ENCODE measurements at regions not wholly inside any gene's neighbourhood (a gene's known extent, or its start where the extent isn't known, plus 50 kb on each side); places are given as distances from the start of the nearest gene placed in this dataset.
A peak's percentile ranks its signal among the peaks of the same experiment; 100 is the strongest.

DNA sequence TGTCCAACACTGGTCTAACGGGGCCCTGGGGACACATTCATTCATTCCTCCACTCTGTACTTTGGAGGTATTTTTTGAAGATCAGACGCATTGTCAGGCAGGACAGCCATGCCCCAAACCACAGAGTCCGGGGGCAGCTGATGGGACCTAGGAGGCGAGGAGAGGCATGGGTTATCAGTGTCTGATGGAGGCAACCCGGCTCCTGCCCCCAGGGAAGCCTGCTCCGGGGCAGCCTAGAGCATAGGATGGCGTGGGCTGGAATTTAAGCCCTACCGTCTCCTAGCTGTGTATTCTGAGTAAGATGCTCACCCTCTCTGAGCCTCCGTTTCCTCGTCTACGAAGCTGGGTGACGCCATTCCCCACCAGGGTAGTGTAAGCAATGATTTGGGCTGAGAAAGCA is 55.4 kb upstream of the ELN start:
- ChIA-PET POLR2A (no interaction called here), CTCF (no interaction called here)
- no peaks in the 10 kb centered on the region for H3K9me3 Mint-ChIP-seq
- no peaks in the 10 kb centered on the region for H3K36me3 Mint-ChIP-seq (ENCODE audit: low read depth)
- no peak overlapping the region for H3K4me3 Mint-ChIP-seq
- peaks cover 4% of the 10 kb centered on the region for H3K27me3 Mint-ChIP-seq
- ATAC-seq (ENCODE audit: poor library complexity) (no peak), DNase-seq (peak in 1 of 14 experiments; percentile 5)
- H3K27me3 ChIP-seq (ENCODE audit: control insufficient read depth in 1 of 2, insufficient read depth in 2 of 2, low read length in 2 of 2) = no peaks in the 10 kb centered on the region
- peaks cover 0 to 10% of the 10 kb centered on the region in 2 experiments for H3K9me3 ChIP-seq (ENCODE audit: control insufficient read depth in 1 of 2, insufficient read depth in 1 of 2, low read length in 2 of 2)
- H3K4me1 ChIP-seq (ENCODE audit: insufficient read depth, low read length) = no peaks in the 10 kb centered on the region
- no peaks in the 10 kb centered on the region for H3K4me1 Mint-ChIP-seq (ENCODE audit: low read depth)
- intact Hi-C loops (cut with DNase I, micrococcal nuclease) = no loop called here
- TF ChIP-seq CTCF (IDR thresholded peaks at IDR 0.05) = no peak
- no peak overlapping the region for H3K27ac ChIP-seq (ENCODE audit: low read depth in 1 of 2, low read length in 2 of 2)
- H3K4me3 ChIP-seq (ENCODE audit: low read length) = no peak overlapping the region
- H3K36me3 ChIP-seq (ENCODE audit: insufficient read depth, low read length) = no peaks in the 10 kb centered on the region
- H3K27ac Mint-ChIP-seq = no peak overlapping the region

GRCh38 chr7:73973091-73973490 is 54.9 kb upstream of the ELN start:
- no peak overlapping the region for H3K4me3 Mint-ChIP-seq
- no peak overlapping the region for H3K27ac ChIP-seq (ENCODE audit: low read depth in 1 of 2, low read length in 2 of 2)
- ChIA-PET POLR2A (no interaction called here), CTCF (no interaction called here)
- no peak overlapping the region for H3K4me3 ChIP-seq (ENCODE audit: low read length)
- no peaks in the 10 kb centered on the region for H3K36me3 ChIP-seq (ENCODE audit: insufficient read depth, low read length)
- H3K36me3 Mint-ChIP-seq (ENCODE audit: low read depth) = no peaks in the 10 kb centered on the region
- H3K27me3 Mint-ChIP-seq = peaks cover 4% of the 10 kb centered on the region
- H3K9me3 Mint-ChIP-seq = no peaks in the 10 kb centered on the region
- intact Hi-C loops (cut with DNase I, micrococcal nuclease) = no loop called here
- H3K9me3 ChIP-seq (ENCODE audit: control insufficient read depth in 1 of 2, insufficient read depth in 1 of 2, low read length in 2 of 2) = peaks cover 0 to 6% of the 10 kb centered on the region in 2 experiments
- TF ChIP-seq CTCF (IDR thresholded peaks at IDR 0.05) = no peak
- H3K27me3 ChIP-seq (ENCODE audit: control insufficient read depth in 1 of 2, insufficient read depth in 2 of 2, low read length in 2 of 2) = no peaks in the 10 kb centered on the region
- H3K4me1 Mint-ChIP-seq (ENCODE audit: low read depth) = no peaks in the 10 kb centered on the region
- no peaks in the 10 kb centered on the region for H3K4me1 ChIP-seq (ENCODE audit: insufficient read depth, low read length)
- peak in 1 of 14 experiments; percentile 27 for DNase-seq
- ATAC-seq (ENCODE audit: poor library complexity) = no peak
- H3K27ac Mint-ChIP-seq = no peak overlapping the region

DNA sequence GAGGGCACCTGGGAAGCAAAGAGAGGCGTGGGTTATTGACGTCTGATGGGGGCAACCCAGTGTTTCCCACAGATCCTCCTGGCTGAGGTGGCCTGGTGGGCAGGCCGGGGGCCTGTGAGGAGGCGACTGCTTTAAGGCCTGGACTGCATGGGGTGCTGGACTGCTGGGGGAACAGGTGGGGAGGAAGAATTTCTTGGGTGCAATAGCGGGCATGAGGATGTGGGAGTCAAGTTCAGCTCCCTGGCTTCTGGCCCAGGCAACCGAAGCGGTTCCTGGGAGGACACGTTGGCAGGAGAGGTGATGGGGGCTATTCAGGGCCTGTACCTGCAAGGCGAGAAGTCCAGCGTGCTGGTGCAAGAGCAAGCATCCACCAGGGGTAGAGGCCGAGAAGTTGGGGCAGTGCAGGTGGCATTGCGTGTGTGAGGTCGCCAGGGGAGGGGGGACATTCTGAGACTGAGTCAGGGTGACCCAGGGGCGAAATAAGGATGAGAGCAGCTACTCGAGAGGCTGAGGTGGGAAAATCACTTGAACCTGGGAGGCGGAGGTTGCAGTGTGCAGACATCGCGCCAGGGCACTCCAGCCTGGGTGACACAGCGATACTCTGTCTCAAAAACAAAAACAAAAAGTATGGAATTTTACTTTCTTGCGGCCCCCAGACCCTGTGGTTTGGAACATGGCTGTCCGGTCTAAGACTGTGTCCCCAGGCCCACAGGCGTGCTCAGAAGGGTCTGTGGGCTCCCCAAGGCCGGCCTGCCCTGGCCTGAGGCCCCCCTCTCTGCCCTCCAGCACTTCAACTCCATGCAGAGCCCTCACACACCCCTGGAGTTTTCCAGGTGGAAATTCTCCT is 53.6 kb upstream of the ELN start:
- Mint-ChIP-seq H3K4me1 (ENCODE audit: low read depth) (no peaks in the 10 kb centered on the region), H3K4me3 (no peak overlapping the region), H3K27me3 (peaks cover 4% of the 10 kb centered on the region), H3K27ac (no peak overlapping the region), H3K36me3 (ENCODE audit: low read depth) (no peaks in the 10 kb centered on the region), H3K9me3 (no peaks in the 10 kb centered on the region)
- DNase-seq (peak in 1 of 14 experiments; percentile 23), ATAC-seq (ENCODE audit: poor library complexity) (no peak)
- H3K4me3 ChIP-seq (ENCODE audit: low read length) = no peak overlapping the region
- H3K9me3 ChIP-seq (ENCODE audit: control insufficient read depth in 1 of 2, insufficient read depth in 1 of 2, low read length in 2 of 2) = peaks cover 0 to 3% of the 10 kb centered on the region in 2 experiments
- no peak for TF ChIP-seq CTCF (IDR thresholded peaks at IDR 0.05)
- H3K27ac ChIP-seq (ENCODE audit: low read depth in 1 of 2, low read length in 2 of 2) = no peak overlapping the region
- no peaks in the 10 kb centered on the region for H3K27me3 ChIP-seq (ENCODE audit: control insufficient read depth in 1 of 2, insufficient read depth in 2 of 2, low read length in 2 of 2)
- intact Hi-C loops (cut with DNase I, micrococcal nuclease) = no loop called here
- ChIA-PET POLR2A (no interaction called here), CTCF (no interaction called here)
- no peaks in the 10 kb centered on the region for H3K36me3 ChIP-seq (ENCODE audit: insufficient read depth, low read length)
- no peaks in the 10 kb centered on the region for H3K4me1 ChIP-seq (ENCODE audit: insufficient read depth, low read length)

Measured in CD4-positive, alpha-beta T cell (primary cell).